ENCODE measurements at regions not wholly inside any gene's neighbourhood (a gene's known extent, or its start where the extent isn't known, plus 50 kb on each side); places are given as distances from the start of the nearest gene placed in this dataset.

DNA sequence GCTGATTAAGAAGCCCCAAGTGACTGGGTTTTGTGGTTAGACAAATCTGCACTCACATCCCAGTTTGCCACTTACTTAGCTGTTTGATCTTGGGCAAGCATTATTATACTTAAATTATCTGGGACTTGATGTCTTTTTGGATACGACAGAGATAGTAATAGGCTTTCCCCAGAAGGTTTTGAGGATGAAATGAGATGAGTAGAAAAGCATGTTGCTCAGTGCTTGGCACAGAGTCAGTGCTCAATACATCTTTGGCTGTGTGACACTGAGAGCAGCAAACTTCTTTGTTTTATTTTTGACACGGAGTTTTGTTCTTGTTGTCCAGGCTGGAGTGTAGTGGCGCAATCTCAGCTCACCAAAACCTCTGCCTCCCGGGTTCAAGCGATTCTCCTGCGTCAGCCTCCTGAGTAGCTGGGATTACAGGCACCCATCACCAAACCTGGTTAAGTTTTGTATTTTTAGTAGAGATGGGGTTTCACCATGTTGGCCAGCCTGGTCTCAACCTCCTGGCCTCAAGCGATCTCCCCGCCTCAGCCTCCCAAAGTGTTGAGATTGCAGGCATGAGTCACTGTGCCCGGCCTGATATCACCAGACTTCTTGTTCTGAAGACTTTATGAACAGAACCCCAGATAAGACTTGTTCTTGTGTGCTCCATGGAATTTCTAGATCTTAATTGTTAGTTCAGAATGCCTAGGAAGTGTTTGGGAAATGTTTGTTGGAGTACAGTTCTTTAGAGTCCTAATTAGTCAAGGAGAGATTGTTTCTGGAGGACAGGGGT is 521.2 kb downstream of the SLC4A3 start:
- TF ChIP-seq POLR2A (IDR thresholded peaks at IDR 0.05), result no peak
- TF ChIP-seq CTCF (IDR thresholded peaks at IDR 0.05), result no peak
